Dermis microvascular lymphatic vessel endothelial cell (primary cell): ENCODE measurements at regions not wholly inside any gene's neighbourhood (a gene's known extent, or its start where the extent isn't known, plus 50 kb on each side); places are given as distances from the start of the nearest gene placed in this dataset.
"Not testable (repeated sequence)": the region's sequence is repeated elsewhere in the genome, so short reads cannot be mapped to it uniquely, and the experiment has no call there.

ENCODE experiments used
- DNase-seq, 2 donors: peaks; one replicate each; pipeline versions ENCODE4 v3.0.0 to v3.0.0-alpha.2; 2010; ENCODE audit warnings: low read depth in 2 of 2

- DNase-seq: no peak
These were observed 90.6 kb upstream of the CIBAR2 start for GRCh38 chr16:85202631-85203461.

- no peak for DNase-seq
These were observed 91.2 kb upstream of the CIBAR2 start for GRCh38 chr16:85203462-85203813.

- peak in 1 of 2 donors; percentile 75 for DNase-seq
These were observed 92.2 kb upstream of the CIBAR2 start for GRCh38 chr16:85204242-85205010.

- DNase-seq: not testable (repeated sequence)
These were observed 93.0 kb upstream of the CIBAR2 start for GRCh38 chr16:85205257-85205656.

- DNase-seq: no peak
These were observed 93.6 kb upstream of the CIBAR2 start for GRCh38 chr16:85205747-85206471.

- DNase-seq: peak in 1 of 2 donors; percentile 39
These were observed 94.4 kb upstream of the CIBAR2 start for GRCh38 chr16:85206472-85207356.

- DNase-seq: no peak
These were observed 95.2 kb upstream of the CIBAR2 start for GRCh38 chr16:85207357-85207921.

GRCh38 chr16:85208181-85208580 is 95.9 kb upstream of the CIBAR2 start:
- no peak for DNase-seq

- DNase-seq: no peak
These were observed 96.6 kb upstream of the CIBAR2 start for GRCh38 chr16:85208643-85209520.

GRCh38 chr16:85209526-85210121 is 97.4 kb upstream of the CIBAR2 start:
- DNase-seq: no peak

GRCh38 chr16:85210423-85211169 is 98.3 kb upstream of the CIBAR2 start:
- no peak for DNase-seq

- no peak for DNase-seq
These were observed 99.1 kb upstream of the CIBAR2 start for GRCh38 chr16:85211271-85211801.

- no peak for DNase-seq
These were observed 101.8 kb upstream of the CIBAR2 start for GRCh38 chr16:85213926-85214675.

GRCh38 chr16:85215478-85216118 is 103.3 kb upstream of the CIBAR2 start:
- no peak for DNase-seq

GRCh38 chr16:85216522-85217375 is 104.5 kb upstream of the CIBAR2 start:
- no peak for DNase-seq
